ENCODE measurements at regions not wholly inside any gene's neighbourhood (a gene's known extent, or its start where the extent isn't known, plus 50 kb on each side); places are given as distances from the start of the nearest gene placed in this dataset.
"Not testable (repeated sequence)": the region's sequence is repeated elsewhere in the genome, so short reads cannot be mapped to it uniquely, and the experiment has no call there.

DNA sequence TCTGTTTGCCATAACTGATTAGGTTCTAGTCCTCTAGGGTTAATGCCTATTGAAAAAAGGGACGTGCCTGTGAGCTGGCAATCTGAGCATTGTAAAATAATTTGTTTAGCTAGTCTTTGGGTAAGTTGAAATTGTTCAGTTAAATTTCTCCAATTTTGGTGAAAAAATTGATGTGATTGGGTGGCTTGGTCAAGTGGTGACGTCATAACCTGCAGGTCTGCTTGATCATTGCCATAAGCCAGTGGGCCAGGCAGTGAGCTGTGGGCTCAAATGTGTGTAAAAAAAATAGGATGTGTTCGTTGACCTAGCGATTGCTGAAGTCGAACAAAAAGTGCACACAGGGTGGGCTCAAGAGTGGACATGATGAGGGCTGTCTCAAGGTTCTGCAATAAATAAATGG is 193.3 kb downstream of the ZC4H2 start:
- H3K4me3 ChIP-seq (ENCODE audit: control insufficient read depth, low read depth, low read length) = no peak overlapping the region
- DNase-seq (ENCODE audit: low read depth) = no peak
- no peak for TF ChIP-seq CTCF (conservative IDR thresholded peaks at IDR 0.05; ENCODE audit: control insufficient read depth, insufficient read depth, low read depth, low read length)

- no peak overlapping the region for H3K4me3 ChIP-seq (ENCODE audit: control insufficient read depth, low read depth, low read length)
- no peak for DNase-seq (ENCODE audit: low read depth)
- no peak for TF ChIP-seq CTCF (conservative IDR thresholded peaks at IDR 0.05; ENCODE audit: control insufficient read depth, insufficient read depth, low read depth, low read length)
Observed at GRCh38 chrX:64758047-64758446, 218.2 kb downstream of the ZC4H2 start.

- DNase-seq (ENCODE audit: low read depth) = no peak
- no peak for TF ChIP-seq CTCF (conservative IDR thresholded peaks at IDR 0.05; ENCODE audit: control insufficient read depth, insufficient read depth, low read depth, low read length)
- H3K4me3 ChIP-seq (ENCODE audit: control insufficient read depth, low read depth, low read length) = no peak overlapping the region
Observed at GRCh38 chrX:64739792-64740378, 236.4 kb downstream of the ZC4H2 start.

DNA sequence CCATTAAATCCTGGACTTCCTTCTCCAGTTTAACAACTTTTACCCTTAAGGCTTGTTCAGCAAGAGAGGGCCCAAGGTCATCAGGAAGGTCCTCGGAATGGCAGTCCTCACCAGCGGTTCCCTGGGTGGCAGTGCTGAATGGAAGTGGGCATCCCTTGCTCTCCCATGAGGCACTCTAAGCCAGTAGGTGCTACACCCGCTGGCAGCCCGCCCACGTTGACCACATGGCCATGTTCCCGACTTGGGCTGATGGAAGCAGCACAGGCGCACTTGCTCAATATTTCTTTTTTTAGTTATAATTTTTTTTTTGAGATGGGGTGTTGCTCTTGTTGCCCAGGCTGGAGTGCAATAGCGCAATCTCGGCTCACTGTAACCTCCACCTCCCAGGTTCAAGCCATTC is 277.9 kb downstream of the ZC4H2 start:
- TF ChIP-seq CTCF (conservative IDR thresholded peaks at IDR 0.05; ENCODE audit: control insufficient read depth, insufficient read depth, low read depth, low read length) = no peak
- no peak for DNase-seq (ENCODE audit: low read depth)
- no peak overlapping the region for H3K4me3 ChIP-seq (ENCODE audit: control insufficient read depth, low read depth, low read length)

GRCh38 chrX:64695372-64695771 is 280.9 kb downstream of the ZC4H2 start:
- not testable (repeated sequence) for DNase-seq (ENCODE audit: low read depth)

GRCh38 chrX:64662876-64663275 is 267.6 kb upstream of the MTMR8 start:
- DNase-seq (ENCODE audit: low read depth) = no peak
- TF ChIP-seq CTCF (conservative IDR thresholded peaks at IDR 0.05; ENCODE audit: control insufficient read depth, insufficient read depth, low read depth, low read length) = no peak
- no peak overlapping the region for H3K4me3 ChIP-seq (ENCODE audit: control insufficient read depth, low read depth, low read length)

More at GRCh38 chrX:64695372-64695771, 280.9 kb downstream of the ZC4H2 start:
- H3K4me3 ChIP-seq (ENCODE audit: control insufficient read depth, low read depth, low read length) = not testable (repeated sequence)

DNA sequence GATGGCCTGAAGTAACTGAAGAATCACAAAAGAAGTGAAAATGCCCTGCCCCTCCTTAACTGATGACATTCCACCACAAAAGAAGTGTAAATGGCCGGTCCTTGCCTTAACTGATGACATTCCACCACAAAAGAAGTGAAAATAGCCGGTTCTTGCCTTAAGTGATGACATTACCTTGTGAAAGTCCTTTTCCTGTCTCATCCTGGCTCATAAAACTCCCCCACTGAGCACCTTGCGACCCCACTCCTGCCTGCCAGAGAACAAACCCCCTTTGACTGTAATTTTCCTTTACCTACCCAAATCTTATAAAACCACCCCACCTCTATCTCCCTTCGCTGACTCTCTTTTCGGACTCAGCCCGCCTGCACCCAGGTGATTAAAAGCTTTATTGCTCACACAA is 262.0 kb upstream of the MTMR8 start:
- DNase-seq (ENCODE audit: low read depth); H3K4me3 ChIP-seq (ENCODE audit: control insufficient read depth, low read depth, low read length): not testable (repeated sequence)

DNA sequence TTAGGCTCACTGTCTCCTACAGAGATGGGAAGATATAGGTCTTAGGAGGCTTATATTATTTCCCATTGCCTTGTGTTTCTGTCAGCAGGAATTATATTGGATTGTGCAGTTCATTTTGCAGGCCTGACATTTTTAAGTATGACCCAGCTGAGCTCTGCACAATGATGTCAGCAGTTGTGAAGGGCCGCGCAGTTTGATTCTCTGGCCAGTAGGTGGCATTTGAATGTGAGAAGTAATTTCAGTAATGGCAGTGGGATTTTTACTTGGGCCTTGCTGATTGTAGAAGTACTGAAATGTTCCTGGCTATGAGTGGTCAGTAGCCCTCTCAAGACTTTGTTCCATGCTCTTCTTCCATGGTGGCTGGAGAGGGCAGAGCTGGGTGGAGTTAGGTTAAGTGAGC is 247.2 kb upstream of the MTMR8 start:
- H3K4me3 ChIP-seq (ENCODE audit: control insufficient read depth, low read depth, low read length) = no peak overlapping the region
- TF ChIP-seq CTCF (conservative IDR thresholded peaks at IDR 0.05; ENCODE audit: control insufficient read depth, insufficient read depth, low read depth, low read length) = peak; percentile 28
- no peak for DNase-seq (ENCODE audit: low read depth)

All from fibroblast of mammary gland (primary cell).